Kidney capillary endothelial cell (primary cell): ENCODE measurements at regions not wholly inside any gene's neighbourhood (a gene's known extent, or its start where the extent isn't known, plus 50 kb on each side); places are given as distances from the start of the nearest gene placed in this dataset.
"Not testable (repeated sequence)": the region's sequence is repeated elsewhere in the genome, so short reads cannot be mapped to it uniquely, and the experiment has no call there.

Experiments
- DNase-seq: peaks from one replicate; pipeline ENCODE4 v3.0.0-alpha.2; 2018; ENCODE audit warnings: low spot score

DNA sequence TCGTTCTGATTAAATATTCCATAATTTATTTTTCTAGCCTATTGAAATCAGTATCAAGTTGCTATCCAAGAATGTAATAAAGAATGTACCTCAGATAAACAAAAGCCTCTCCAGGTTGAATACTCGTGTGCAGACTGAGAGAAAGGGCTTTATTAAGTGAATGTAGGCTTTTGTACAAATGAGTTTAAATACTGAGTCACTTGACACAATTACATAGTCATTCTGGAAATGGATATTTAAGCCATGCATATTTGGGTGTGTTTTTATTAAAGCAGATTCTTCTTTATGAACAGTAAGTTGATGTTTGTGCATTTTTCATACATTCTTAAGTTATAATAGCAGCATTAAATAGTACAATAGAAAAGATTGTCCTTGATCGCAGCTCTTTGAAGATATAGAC lies 139.8 kb upstream of the GK2 start:
- DNase-seq = no peak

DNA sequence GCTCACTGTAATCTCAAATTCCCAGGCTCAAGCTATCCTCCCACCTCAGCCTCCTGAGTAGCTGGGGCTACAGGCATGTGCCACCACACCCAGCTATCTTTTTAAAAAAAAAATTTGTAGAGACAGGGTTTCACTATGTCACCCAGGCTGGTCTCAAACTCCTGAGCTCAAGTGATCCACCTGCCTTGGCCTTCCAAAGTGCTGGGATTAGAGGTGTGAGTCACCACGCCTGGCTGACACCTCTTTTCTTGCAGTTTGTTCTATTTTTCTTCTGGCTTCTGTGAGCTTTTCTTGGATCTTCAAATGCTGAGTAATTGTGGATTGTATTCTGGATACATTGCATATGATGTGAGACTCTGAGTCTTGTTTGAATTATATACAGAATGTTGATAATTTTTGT lies 137.3 kb upstream of the GK2 start:
- DNase-seq = not testable (repeated sequence)

DNA sequence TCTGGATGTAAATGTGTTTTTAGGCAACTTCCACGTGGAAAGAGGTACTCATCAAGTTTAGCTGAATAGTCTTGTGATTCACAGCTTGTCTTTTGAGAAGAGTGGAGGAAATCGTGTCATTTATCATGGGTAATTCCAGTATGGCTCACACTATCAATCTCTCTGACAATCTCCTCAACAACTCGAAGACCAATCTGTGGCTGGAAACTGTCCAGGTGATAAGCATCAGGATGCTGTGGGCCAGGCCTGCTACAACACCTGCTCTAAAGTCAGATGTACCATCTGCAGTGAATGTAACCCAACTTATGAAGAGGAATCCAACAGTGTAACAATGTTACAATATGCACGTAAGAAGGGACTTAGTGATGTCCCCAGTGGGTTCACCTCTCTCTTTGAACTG lies 132.1 kb upstream of the GK2 start:
- DNase-seq = no peak

DNA sequence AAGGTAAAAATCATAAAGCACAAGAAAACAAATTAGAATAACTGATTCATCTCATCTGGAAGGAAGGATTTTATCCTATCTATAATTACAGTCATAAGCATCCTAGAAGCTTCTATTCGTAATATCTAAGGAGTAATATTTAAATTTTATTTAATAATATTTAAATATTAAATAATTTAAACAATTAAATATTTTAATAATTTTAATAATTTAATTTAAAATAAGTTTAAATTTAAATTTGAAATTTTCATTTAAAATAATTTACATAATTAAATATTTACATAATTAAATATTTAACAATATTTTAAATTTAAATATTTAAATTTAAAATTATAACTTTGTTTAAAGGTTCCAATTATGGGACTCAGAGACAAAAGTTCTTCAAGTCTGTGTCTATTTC lies 127.5 kb upstream of the GK2 start:
- no peak for DNase-seq

DNA sequence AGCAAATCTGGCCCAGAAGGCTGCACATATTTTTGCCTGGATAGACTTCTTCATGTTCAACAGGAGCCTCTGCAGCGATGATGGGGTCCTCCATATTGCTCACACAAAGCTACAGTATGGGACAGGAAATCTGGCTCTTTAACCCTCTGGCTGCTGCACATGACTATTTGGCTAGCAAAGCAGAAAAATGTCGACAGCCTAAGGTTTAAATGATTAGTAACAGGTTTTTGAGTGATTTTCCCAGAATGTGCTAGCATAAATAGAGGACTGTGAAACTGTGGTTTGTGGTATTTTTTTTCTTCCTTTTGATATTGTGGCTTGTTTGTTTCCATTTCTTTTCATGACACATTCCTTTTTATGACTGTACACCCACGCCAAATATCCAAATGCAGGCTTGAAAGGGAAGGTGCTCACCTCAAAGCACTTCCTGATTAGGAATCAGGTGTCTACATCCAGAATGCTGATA lies 120.2 kb upstream of the GK2 start:
- no peak for DNase-seq

DNA sequence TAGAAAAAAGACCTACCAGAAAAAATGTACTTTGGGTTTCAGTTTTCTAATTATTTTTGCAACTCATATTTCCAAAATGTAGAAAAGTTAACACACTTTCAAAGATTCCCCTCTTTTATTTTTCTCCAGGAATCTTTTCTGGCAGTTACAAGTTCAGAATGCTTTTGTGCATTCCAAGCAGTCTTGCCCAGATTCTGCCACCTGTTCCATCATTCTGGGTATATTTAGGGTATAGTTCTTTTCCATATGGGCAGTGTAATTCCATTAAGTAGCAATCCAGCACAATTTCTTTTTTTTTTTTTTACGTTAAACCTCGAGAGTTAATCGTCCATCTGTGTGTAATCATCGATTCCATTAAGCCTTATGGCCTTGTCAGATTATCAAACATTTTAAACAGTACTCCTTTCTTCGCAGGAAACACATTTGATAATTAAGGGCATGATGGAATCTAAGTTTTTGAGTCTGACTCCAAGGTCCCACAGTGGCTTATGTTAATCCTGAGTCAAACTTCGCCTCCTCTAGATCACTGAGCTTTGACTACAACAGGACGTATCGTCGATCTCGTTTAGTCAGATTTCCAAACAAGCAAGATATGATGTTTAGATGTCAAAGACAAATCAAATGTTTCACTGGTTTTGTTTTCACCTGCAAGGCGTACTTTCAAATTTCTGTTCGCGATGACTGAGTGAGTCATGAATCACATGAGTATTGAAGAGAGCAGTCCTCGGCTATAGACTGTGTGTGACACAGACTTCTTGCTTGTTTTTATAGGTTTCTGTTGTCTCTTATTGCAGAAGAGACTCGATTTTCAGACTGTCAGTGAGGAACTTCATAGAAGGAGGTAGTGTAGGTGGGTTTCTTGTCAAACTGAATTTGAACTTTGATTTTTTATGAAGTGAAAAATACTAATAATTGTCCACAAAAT lies 118.9 kb upstream of the GK2 start:
- DNase-seq = no peak

DNA sequence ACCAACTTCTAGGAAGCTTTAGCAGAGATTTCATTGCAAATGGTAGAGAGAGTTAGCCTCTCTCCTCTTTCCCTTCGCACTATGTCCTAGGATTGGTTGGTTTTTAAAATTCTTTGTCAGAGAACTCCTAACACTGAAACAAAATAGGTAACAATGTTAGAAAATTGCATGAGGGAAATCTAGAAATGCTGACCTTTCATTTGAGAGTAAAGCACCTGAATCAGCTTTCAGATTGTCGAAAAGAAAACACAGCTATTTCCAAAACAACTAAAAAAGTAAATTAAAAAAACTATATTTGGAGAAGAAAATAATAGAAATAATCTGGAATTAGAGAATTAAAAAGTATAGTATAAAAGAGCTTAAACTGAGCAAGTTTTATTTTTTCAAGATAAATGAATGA lies 108.1 kb upstream of the GK2 start:
- DNase-seq = no peak

DNA sequence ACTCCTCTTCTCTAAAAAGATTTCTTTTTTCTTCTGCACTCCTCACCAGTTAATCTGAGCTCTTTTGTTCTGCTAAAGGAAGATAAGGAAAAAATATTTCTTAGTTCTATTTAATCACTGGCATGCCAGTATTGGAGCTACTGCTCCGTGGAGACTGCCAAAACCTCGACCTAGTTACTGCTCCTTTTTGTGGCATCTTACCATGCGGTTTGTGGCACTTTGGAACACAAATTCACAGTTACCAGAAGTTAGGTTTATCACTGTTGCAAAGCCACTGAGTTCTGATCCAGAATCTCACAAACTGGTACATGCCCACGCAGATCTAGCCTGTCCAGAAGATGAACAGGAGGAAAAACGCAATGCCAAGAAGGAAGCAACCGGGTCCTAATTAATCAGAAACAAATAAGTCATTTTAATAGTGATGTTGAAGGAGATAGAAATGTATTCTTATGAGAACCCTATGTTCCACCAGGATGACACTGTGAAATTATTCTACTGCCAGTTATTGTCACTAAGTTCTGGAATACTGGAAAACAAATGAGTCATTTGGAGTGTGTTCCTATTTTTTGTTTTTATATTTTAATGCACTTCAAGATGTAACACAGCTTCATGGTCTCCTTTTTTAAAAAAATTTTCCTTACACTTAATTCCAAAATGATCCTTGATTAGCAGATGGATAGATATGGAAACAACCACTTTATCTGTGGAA lies 106.7 kb upstream of the GK2 start:
- no peak for DNase-seq

DNA sequence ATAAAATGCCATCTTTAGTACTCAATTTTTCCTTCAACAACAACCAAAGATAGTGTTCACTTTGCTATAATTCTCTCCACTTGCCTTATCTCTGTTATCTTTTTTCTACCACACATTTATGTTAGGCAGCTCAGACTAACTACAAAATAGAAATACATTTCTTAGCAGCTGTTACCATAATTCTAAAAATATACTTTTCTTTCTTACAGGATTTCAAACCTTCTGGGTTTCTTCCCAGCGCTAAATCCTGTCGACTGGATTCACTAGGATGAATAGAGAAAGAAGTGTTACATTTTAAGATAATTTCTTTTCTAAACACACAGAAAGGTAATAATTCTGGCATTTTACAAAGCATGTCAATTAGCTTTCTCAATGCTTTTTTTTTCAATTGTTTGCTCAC lies 105.5 kb upstream of the GK2 start:
- no peak for DNase-seq

DNA sequence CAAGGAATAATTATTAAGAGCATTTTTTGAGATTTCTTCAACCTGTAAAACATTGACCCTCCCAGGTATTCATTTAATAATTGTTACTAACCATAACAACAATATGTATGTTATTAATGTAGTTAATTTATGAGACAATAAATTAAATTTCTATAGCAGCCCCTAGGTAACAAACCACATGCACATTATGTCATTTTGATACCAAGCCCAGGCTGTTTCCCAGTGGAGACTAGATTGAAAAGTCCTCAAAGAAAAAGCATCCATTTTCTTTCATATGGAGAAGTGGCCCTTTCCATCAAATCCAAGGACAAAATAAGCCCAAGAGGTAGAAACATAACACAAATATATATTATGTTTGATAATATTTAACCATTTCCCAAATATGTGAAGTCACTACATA lies 104.3 kb upstream of the GK2 start:
- DNase-seq = no peak

DNA sequence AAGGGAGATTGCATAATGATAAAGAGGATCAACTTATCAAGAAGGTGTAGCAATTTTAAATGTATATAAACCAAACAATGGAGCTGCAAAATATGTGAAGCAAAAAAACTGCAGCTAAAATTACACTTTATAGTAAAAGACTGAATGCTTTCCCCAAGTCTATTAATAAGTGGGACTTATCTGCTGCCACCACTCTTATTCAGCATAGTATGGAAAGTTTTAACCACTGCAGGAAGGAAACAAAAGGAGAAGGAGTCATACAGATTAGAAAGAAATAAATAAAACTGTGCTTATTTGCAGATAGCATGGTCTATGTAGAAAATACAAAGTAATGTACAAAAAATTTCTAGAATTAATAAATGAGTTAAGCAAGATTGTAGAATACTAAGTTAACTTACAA lies 94.1 kb upstream of the GK2 start:
- DNase-seq = no peak

DNA sequence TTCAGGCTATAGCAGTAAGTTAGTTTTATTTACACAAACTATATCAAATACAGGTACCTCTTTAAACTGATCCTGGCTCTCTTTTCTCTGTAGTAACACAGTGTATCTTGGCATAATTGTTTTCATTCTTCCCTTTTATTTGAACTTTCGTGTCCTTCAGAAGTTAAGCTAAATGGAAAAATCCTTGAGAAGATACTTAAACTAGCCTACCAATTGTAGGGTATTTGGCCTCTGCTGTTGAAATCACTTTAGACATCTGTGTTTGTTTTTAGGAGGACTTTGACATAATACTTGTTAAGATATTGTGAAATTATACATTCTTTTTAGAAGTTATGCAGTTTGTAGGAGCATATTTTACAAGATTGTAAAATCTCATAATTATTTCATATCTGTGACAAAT lies 90.3 kb upstream of the GK2 start:
- no peak for DNase-seq

DNA sequence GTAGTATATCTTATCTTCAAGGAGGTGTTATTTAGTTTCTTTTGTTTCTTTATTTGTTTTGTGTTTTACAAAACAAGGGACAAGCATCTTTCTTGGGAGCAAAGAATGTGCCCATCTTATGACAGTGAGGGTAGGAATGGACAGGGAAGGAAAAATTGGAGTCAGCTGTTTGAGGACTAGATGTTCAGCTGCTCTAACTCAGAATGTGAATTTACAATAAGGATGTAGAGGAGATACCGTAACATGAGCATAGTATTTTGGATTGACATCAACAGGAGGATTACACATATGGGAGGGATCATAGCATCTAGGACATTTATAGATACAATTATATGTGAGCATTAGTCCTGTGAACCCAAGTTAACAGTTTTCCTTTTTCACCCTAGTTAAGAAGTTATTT lies 89.0 kb upstream of the GK2 start:
- DNase-seq = no peak

DNA sequence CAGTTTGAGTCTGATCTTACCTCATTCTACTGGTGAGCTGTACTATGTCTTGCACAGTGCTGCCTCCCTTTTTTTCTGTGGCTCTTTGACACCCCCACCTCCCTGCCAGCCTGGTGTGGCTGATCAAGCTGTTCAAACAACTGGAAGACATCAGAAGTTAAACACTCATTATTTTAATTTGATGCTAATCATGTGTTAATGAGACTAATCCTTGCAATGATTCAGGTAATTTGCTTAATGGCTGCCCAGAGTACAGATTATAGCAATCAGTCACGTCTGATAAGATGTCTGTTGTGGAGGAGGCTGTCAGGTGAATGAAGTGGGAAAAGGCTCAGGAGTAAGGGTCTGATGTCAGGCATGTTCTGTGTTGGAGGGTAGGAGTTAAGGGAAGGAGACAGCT lies 87.4 kb upstream of the GK2 start:
- DNase-seq = no peak

DNA sequence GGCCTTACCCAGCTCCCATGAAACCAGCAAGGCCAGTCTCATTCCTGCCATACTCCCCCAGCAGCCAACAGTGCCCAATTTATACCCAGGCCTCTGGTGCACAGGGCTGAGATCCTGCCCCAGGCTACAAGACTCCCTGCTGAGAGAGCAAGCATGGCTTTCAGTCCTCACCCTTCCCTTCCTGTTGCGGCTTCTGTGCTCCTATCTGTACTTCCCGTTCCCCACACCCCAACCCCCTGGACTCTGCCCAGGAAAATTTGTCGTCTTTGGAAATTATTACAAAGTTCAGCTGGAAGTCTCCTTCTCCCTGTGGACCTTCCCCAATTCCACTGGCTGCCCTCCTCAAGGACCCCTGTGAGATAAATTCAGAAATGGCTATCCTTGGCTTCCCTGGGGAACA lies 84.1 kb upstream of the GK2 start:
- no peak for DNase-seq

DNA sequence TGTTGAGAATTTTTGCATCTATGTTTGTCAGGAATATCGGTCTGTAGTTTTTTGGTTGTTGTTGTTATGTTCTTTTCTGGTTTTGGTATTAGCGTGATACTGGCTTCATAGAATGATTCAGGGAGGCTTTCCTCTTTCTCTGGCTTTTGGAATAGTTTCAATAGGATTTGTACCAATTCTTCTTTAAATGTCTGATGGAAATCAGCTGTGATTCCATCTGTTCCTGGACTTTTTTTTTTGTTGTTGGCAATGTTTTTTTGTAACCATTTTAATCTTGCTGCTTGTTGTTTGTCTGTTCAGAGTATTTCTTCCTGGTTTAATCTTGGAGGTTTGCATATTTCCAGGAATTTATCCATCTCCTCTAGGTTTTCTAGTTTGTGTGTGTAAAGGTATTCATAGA lies 81.5 kb upstream of the GK2 start:
- no peak for DNase-seq

DNA sequence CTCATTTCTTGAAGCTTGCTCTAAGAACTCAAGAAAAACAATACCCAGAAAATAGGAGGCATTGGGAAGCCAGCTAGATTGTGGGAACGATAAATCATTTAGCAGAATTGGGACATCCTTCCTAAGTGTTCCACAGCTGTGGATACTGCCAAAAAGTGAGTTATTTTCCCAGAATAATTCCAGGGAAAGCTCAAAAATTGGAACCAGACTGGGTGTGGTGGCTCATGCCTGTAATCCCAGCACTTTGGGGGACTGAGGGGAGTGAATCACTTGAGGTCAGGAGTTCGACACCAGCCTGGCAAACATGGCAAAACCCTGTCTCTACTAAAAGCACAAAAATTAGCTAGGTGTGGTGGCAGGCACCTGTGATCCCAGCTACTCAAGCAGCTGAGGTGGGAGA lies 68.2 kb upstream of the GK2 start:
- no peak for DNase-seq

DNA sequence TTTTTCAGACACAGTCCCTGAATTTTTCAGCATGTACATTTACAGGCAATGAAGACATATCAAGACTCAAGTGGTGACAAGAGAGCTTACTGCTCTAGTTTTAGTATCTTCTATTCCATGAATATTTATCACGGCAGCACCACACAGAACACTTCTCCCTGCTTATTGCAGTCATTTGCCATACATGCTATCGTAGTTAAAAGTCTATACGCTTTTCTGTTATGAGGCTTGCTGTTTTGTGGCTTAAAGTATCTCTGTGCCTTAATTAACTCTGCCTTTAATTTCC lies 65.4 kb upstream of the GK2 start:
- DNase-seq = no peak

DNA sequence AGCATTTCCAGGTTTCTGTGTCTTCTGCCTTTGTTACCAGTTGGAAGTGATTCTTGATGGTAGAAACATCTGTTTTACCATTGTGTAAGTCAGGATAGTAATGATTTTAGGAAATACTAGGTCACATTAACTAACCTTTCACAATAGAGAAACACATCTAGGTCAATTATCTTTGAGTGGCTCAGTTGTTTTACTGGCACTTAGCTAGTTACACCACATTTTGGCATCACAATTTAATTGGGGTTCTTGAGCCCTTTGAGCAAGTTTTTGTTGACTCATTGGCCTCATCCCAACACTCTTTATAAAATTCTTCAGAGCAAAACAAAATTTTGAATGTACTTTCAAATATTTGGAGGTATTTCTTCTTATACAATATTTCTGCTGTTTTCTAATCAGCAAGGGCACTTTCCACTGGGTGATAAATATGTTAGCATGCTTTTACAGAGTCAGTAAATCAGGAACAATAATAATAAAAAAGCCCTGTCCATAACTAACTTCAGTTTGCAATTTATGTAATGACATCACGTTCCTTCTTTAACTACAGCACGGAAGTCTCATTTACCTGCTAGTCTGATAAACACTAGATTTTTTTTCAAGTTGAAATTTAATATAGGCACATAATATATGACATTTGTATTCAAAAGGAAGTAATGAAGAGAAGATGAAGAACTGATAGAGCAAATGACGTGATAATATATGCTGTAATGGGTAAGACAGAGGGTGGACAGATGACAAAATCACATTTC lies 64.8 kb upstream of the GK2 start:
- no peak for DNase-seq

DNA sequence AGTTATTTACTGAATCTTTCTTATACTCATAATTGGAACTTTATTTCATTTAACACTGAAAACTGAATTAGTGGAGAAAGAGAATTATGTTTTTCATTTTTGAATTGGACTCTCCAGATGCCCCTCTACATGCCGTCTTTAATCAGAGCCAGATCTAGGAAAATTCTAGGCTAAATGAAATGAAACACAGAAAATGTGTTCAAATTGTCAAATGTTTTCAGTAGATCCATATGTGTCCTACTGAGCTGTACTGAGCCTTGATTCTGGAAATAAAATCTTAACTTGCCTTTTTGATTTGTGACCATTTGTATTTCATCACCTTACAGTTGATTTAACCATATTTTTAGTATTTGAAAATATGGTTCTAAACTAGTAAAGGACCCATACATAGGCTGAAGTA lies 64.0 kb upstream of the GK2 start:
- no peak for DNase-seq

DNA sequence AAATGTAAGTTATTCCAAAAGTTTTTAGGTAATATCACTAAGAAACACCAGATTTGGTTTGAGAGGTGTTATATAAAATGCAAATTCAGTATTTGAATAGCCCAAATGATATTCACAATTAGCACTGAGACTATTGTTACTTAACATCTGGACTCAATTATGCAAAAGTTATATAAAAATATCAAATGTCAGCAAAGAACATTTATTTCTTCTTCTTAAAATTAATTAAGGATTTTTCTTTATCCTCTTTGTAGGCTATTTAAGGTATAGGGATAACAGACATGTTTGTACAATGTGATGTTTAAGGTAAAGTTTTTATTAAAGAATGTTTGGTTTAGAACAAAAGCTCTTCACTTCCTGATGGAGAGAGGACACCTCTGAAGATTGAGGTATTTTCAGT lies 63.3 kb upstream of the GK2 start:
- DNase-seq = no peak

DNA sequence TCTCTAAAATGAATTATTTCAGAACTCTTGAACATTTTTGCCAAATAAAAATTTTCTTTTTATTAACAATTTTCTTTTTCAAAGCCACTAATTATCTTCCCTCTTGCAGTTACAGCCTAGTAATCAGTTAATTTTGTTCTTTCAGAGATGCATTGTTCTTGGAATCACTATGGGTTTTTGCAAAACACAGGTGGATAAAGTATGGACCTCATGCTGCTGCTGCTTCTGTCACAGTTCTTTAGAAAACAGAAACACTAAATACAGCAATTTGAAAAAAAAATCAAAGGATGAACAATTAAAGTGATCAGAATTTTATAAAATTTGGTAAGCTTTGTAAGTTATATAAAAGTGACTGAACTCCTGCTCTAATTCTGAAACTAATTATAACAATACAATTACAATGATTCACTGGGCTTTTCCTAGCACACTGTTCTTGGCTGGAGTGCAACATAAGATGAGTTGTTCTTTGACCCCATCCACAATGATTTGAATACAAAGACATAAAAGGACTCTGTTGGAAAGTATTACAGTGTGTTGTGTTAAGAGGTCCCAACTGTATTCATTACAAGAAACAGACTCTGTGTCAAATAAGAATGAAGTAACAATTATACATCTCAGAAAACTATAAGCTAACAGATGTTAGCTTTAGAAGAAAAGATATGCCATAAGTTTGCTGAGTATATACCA lies 59.4 kb upstream of the GK2 start:
- DNase-seq = peak; percentile 12

DNA sequence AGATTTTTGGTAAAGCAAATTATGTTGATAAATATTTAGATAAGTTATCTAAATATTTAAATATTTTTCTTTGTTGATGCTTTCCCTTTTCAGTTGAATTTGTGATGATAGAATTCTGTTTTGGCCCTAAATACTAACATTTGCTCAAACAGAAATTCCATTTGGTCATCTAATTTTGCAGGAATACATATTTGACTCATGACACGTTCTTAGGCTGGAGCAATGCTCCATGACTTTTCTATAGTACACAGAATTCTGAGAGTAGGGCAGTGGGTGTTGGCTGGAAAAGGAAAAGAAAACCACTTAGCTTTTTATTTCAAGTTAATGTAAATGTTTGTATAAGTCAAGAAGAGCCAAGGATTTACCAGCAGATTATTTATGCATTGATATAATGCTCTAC lies 58.6 kb upstream of the GK2 start:
- DNase-seq = no peak
